ENCODE measurements at regions not wholly inside any gene's neighbourhood (a gene's known extent, or its start where the extent isn't known, plus 50 kb on each side); places are given as distances from the start of the nearest gene placed in this dataset.
"Not testable (repeated sequence)": the region's sequence is repeated elsewhere in the genome, so short reads cannot be mapped to it uniquely, and the experiment has no call there.

- no peak for DNase-seq (ENCODE audit: low read depth)
- TF ChIP-seq CTCF (IDR thresholded peaks at IDR 0.05; ENCODE audit: low read depth, low read length, missing control alignments) = no peak
- in situ Hi-C loops (cut with HindIII; ENCODE audit: low sequenced_read_pairs) = no loop called here
- H3K4me3 ChIP-seq (ENCODE audit: low read depth, low read length) = no peak overlapping the region
Measured at GRCh38 chr2:163123526-163123925, 285.0 kb upstream of the KCNH7 start.

- in situ Hi-C loops (cut with HindIII; ENCODE audit: low sequenced_read_pairs) = no loop called here
- H3K4me3 ChIP-seq (ENCODE audit: low read depth, low read length) = no peak overlapping the region
- DNase-seq (ENCODE audit: low read depth) = no peak
- no peak for TF ChIP-seq CTCF (IDR thresholded peaks at IDR 0.05; ENCODE audit: low read depth, low read length, missing control alignments)
Measured at GRCh38 chr2:163122257-163122656, 283.7 kb upstream of the KCNH7 start.

GRCh38 chr2:163121483-163121882 lies 282.9 kb upstream of the KCNH7 start:
- no peak for TF ChIP-seq CTCF (IDR thresholded peaks at IDR 0.05; ENCODE audit: low read depth, low read length, missing control alignments)
- DNase-seq (ENCODE audit: low read depth) = no peak
- in situ Hi-C loops (cut with HindIII; ENCODE audit: low sequenced_read_pairs) = no loop called here
- H3K4me3 ChIP-seq (ENCODE audit: low read depth, low read length) = no peak overlapping the region

GRCh38 chr2:163119966-163120365 lies 281.4 kb upstream of the KCNH7 start:
- in situ Hi-C loops (cut with HindIII; ENCODE audit: low sequenced_read_pairs) = no loop called here
- TF ChIP-seq CTCF (IDR thresholded peaks at IDR 0.05; ENCODE audit: low read depth, low read length, missing control alignments) = no peak
- no peak overlapping the region for H3K4me3 ChIP-seq (ENCODE audit: low read depth, low read length)
- no peak for DNase-seq (ENCODE audit: low read depth)

- no peak for TF ChIP-seq CTCF (IDR thresholded peaks at IDR 0.05; ENCODE audit: low read depth, low read length, missing control alignments)
- DNase-seq (ENCODE audit: low read depth) = no peak
- H3K4me3 ChIP-seq (ENCODE audit: low read depth, low read length) = no peak overlapping the region
- in situ Hi-C loops (cut with HindIII; ENCODE audit: low sequenced_read_pairs) = no loop called here
Measured at GRCh38 chr2:163086940-163087339, 248.4 kb upstream of the KCNH7 start.

- H3K4me3 ChIP-seq (ENCODE audit: low read depth, low read length); in situ Hi-C loops (cut with HindIII; ENCODE audit: low sequenced_read_pairs); DNase-seq (ENCODE audit: low read depth): not testable (repeated sequence)
Measured at GRCh38 chr2:163085366-163086024, 246.9 kb upstream of the KCNH7 start.

GRCh38 chr2:163081754-163082153 lies 243.2 kb upstream of the KCNH7 start:
- H3K4me3 ChIP-seq (ENCODE audit: low read depth, low read length) = no peak overlapping the region
- TF ChIP-seq CTCF (IDR thresholded peaks at IDR 0.05; ENCODE audit: low read depth, low read length, missing control alignments) = no peak
- in situ Hi-C loops (cut with HindIII; ENCODE audit: low sequenced_read_pairs) = no loop called here
- no peak for DNase-seq (ENCODE audit: low read depth)
